RCC 7860 (cell line): ENCODE measurements at regions not wholly inside any gene's neighbourhood (a gene's known extent, or its start where the extent isn't known, plus 50 kb on each side); places are given as distances from the start of the nearest gene placed in this dataset.

ENCODE experiments used
- DNase-seq: peaks from one replicate; pipeline ENCODE4 v3.0.0-alpha.2; 2015; ENCODE audit warnings: low spot score
- FAIRE-seq: peaks from 2 replicates; lab custom pipeline; 2012; peaks lifted over from hg19 to GRCh38; lab: Jason Lieb, UNC

GRCh38 chr12:58602736-58603135 is 317.6 kb downstream of the LRIG3 start:
- DNase-seq (no peak), FAIRE-seq (no peak)

GRCh38 chr12:58607805-58608204 is 312.5 kb downstream of the LRIG3 start:
- DNase-seq (no peak), FAIRE-seq (no peak)

- no peak for DNase-seq
- FAIRE-seq = no peak
These were observed 311.6 kb downstream of the LRIG3 start for GRCh38 chr12:58608711-58609110.

- DNase-seq (no peak), FAIRE-seq (no peak)
These were observed 305.3 kb downstream of the LRIG3 start for GRCh38 chr12:58615047-58615446.

- FAIRE-seq (no peak), DNase-seq (no peak)
These were observed 304.7 kb downstream of the LRIG3 start for GRCh38 chr12:58615576-58615975.

GRCh38 chr12:58616618-58617017 is 303.7 kb downstream of the LRIG3 start:
- no peak for DNase-seq
- no peak for FAIRE-seq

GRCh38 chr12:58621126-58621525 is 299.2 kb downstream of the LRIG3 start:
- no peak for DNase-seq
- no peak for FAIRE-seq

GRCh38 chr12:58629376-58629775 is 290.9 kb downstream of the LRIG3 start:
- FAIRE-seq = no peak
- DNase-seq = no peak

GRCh38 chr12:58633479-58633878 is 286.8 kb downstream of the LRIG3 start:
- no peak for DNase-seq
- FAIRE-seq = no peak

GRCh38 chr12:58639318-58639934 is 280.9 kb downstream of the LRIG3 start:
- DNase-seq = no peak
- no peak for FAIRE-seq

GRCh38 chr12:58640314-58640713 is 280.0 kb downstream of the LRIG3 start:
- FAIRE-seq (no peak), DNase-seq (no peak)

- FAIRE-seq = no peak
- no peak for DNase-seq
These were observed 274.4 kb downstream of the LRIG3 start for GRCh38 chr12:58645946-58646345.

- FAIRE-seq (no peak), DNase-seq (no peak)
These were observed 272.8 kb downstream of the LRIG3 start for GRCh38 chr12:58647495-58647894.

- no peak for DNase-seq
- FAIRE-seq = no peak
These were observed 272.1 kb downstream of the LRIG3 start for GRCh38 chr12:58648176-58648575.

- DNase-seq = no peak
- no peak for FAIRE-seq
These were observed 268.5 kb downstream of the LRIG3 start for GRCh38 chr12:58651850-58652249.

- DNase-seq = no peak
- no peak for FAIRE-seq
These were observed 266.3 kb downstream of the LRIG3 start for GRCh38 chr12:58654021-58654420.

GRCh38 chr12:58655375-58655774 is 264.9 kb downstream of the LRIG3 start:
- FAIRE-seq (no peak), DNase-seq (no peak)

- FAIRE-seq = no peak
These were observed 263.9 kb downstream of the LRIG3 start for GRCh38 chr12:58656254-58657009.

GRCh38 chr12:58657190-58657589 is 263.1 kb downstream of the LRIG3 start:
- DNase-seq = no peak
- no peak for FAIRE-seq

More at GRCh38 chr12:58656254-58657009, 263.9 kb downstream of the LRIG3 start:
- DNase-seq = no peak

- FAIRE-seq (no peak), DNase-seq (no peak)
These were observed 254.9 kb downstream of the LRIG3 start for GRCh38 chr12:58665375-58665774.

- DNase-seq (no peak), FAIRE-seq (no peak)
These were observed 252.1 kb downstream of the LRIG3 start for GRCh38 chr12:58668233-58668632.

GRCh38 chr12:58668871-58669270 is 251.4 kb downstream of the LRIG3 start:
- DNase-seq = no peak

GRCh38 chr12:58670623-58671022 is 249.7 kb downstream of the LRIG3 start:
- FAIRE-seq (no peak), DNase-seq (no peak)

More at GRCh38 chr12:58668871-58669270, 251.4 kb downstream of the LRIG3 start:
- FAIRE-seq = no peak
